ENCODE measurements at regions not wholly inside any gene's neighbourhood (a gene's known extent, or its start where the extent isn't known, plus 50 kb on each side); places are given as distances from the start of the nearest gene placed in this dataset.

GRCh38 chr10:118430190-118430589 is 88.1 kb upstream of the FAM204A start:
- TF ChIP-seq CTCF (IDR thresholded peaks at IDR 0.05) (no peak), ZFX (IDR thresholded peaks at IDR 0.05; ENCODE audit: borderline replicate concordance) (no peak)

Data from 22Rv1 (cell line).